ENCODE measurements at regions not wholly inside any gene's neighbourhood (a gene's known extent, or its start where the extent isn't known, plus 50 kb on each side); places are given as distances from the start of the nearest gene placed in this dataset.

GRCh38 chr9:107734256-107735013 lies 244.9 kb upstream of the KLF4 start:
- WGBS = 90% methylated on average over 9 of the region's 9 CpGs
- Histone ChIP-seq H3K9me3 (ENCODE audit: control insufficient read depth in 2 of 2, insufficient read depth in 1 of 2, low read length in 1 of 2) (no peaks in the 10 kb centered on the region), H3K4me3 (ENCODE audit: low read length in 2 of 2) (no peak overlapping the region), H3K27ac (ENCODE audit: low read depth in 1 of 2, low read length in 1 of 2) (peak overlapping the region in 1 of 2 donors; percentile 37), H3K27me3 (ENCODE audit: control insufficient read depth in 2 of 2, insufficient read depth in 1 of 2, low read length in 1 of 2) (no peaks in the 10 kb centered on the region), H3K4me1 (ENCODE audit: control insufficient read depth in 2 of 2, insufficient read depth in 2 of 2, low read length in 2 of 2) (no peaks in the 10 kb centered on the region), H3K36me3 (ENCODE audit: control insufficient read depth in 2 of 2, insufficient read depth in 2 of 2, low read length in 1 of 2) (no peaks in the 10 kb centered on the region)
- DNase-seq (ENCODE audit: low read depth in 6 of 9, low spot score in 9 of 9) = no peak

- 95% methylated on average over 5 of the region's 5 CpGs for WGBS
- Histone ChIP-seq H3K4me1 (ENCODE audit: control insufficient read depth in 2 of 2, insufficient read depth in 2 of 2, low read length in 2 of 2) (no peaks in the 10 kb centered on the region), H3K27ac (ENCODE audit: low read depth in 1 of 2, low read length in 1 of 2) (no peak overlapping the region)
Observed at GRCh38 chr9:107733523-107733894, 243.9 kb upstream of the KLF4 start.

GRCh38 chr9:107732781-107733522 lies 243.4 kb upstream of the KLF4 start:
- Histone ChIP-seq H3K4me1 (ENCODE audit: control insufficient read depth in 2 of 2, insufficient read depth in 2 of 2, low read length in 2 of 2) (no peaks in the 10 kb centered on the region), H3K4me3 (ENCODE audit: low read length in 2 of 2) (no peak overlapping the region), H3K36me3 (ENCODE audit: control insufficient read depth in 2 of 2, insufficient read depth in 2 of 2, low read length in 1 of 2) (no peaks in the 10 kb centered on the region), H3K27me3 (ENCODE audit: control insufficient read depth in 2 of 2, insufficient read depth in 1 of 2, low read length in 1 of 2) (no peaks in the 10 kb centered on the region), H3K27ac (ENCODE audit: low read depth in 1 of 2, low read length in 1 of 2) (no peak overlapping the region), H3K9me3 (ENCODE audit: control insufficient read depth in 2 of 2, insufficient read depth in 1 of 2, low read length in 1 of 2) (no peaks in the 10 kb centered on the region)
- 88% methylated on average over 8 of the region's 8 CpGs for WGBS
- no peak for DNase-seq (ENCODE audit: low read depth in 6 of 9, low spot score in 9 of 9)

More at GRCh38 chr9:107733523-107733894, 243.9 kb upstream of the KLF4 start:
- no peak overlapping the region for H3K4me3 ChIP-seq (ENCODE audit: low read length in 2 of 2)
- DNase-seq (ENCODE audit: low read depth in 6 of 9, low spot score in 9 of 9) = no peak
- no peaks in the 10 kb centered on the region for H3K36me3 ChIP-seq (ENCODE audit: control insufficient read depth in 2 of 2, insufficient read depth in 2 of 2, low read length in 1 of 2)
- no peaks in the 10 kb centered on the region for H3K9me3 ChIP-seq (ENCODE audit: control insufficient read depth in 2 of 2, insufficient read depth in 1 of 2, low read length in 1 of 2)
- no peaks in the 10 kb centered on the region for H3K27me3 ChIP-seq (ENCODE audit: control insufficient read depth in 2 of 2, insufficient read depth in 1 of 2, low read length in 1 of 2)

- H3K4me3 ChIP-seq (ENCODE audit: low read length in 2 of 2) = no peak overlapping the region
- H3K36me3 ChIP-seq (ENCODE audit: control insufficient read depth in 2 of 2, insufficient read depth in 2 of 2, low read length in 1 of 2) = no peaks in the 10 kb centered on the region
- no peaks in the 10 kb centered on the region for H3K4me1 ChIP-seq (ENCODE audit: control insufficient read depth in 2 of 2, insufficient read depth in 2 of 2, low read length in 2 of 2)
- no peaks in the 10 kb centered on the region for H3K9me3 ChIP-seq (ENCODE audit: control insufficient read depth in 2 of 2, insufficient read depth in 1 of 2, low read length in 1 of 2)
- H3K27me3 ChIP-seq (ENCODE audit: control insufficient read depth in 2 of 2, insufficient read depth in 1 of 2, low read length in 1 of 2) = no peaks in the 10 kb centered on the region
- DNase-seq (ENCODE audit: low read depth in 6 of 9, low spot score in 9 of 9) = no peak
- no peak overlapping the region for H3K27ac ChIP-seq (ENCODE audit: low read depth in 1 of 2, low read length in 1 of 2)
- WGBS = 94% methylated on average over 6 of the region's 6 CpGs
Observed at GRCh38 chr9:107731115-107731762, 241.7 kb upstream of the KLF4 start.

- no peaks in the 10 kb centered on the region for H3K4me1 ChIP-seq (ENCODE audit: control insufficient read depth in 2 of 2, insufficient read depth in 2 of 2, low read length in 2 of 2)
- no peak overlapping the region for H3K4me3 ChIP-seq (ENCODE audit: low read length in 2 of 2)
- no peaks in the 10 kb centered on the region for H3K27me3 ChIP-seq (ENCODE audit: control insufficient read depth in 2 of 2, insufficient read depth in 1 of 2, low read length in 1 of 2)
- H3K27ac ChIP-seq (ENCODE audit: low read depth in 1 of 2, low read length in 1 of 2) = no peak overlapping the region
- 97% methylated on average over 1 of the region's 1 CpG for WGBS
- H3K36me3 ChIP-seq (ENCODE audit: control insufficient read depth in 2 of 2, insufficient read depth in 2 of 2, low read length in 1 of 2) = no peaks in the 10 kb centered on the region
- H3K9me3 ChIP-seq (ENCODE audit: control insufficient read depth in 2 of 2, insufficient read depth in 1 of 2, low read length in 1 of 2) = no peaks in the 10 kb centered on the region
- DNase-seq (ENCODE audit: low read depth in 6 of 9, low spot score in 9 of 9) = no peak
Observed at GRCh38 chr9:107730666-107731065, 241.1 kb upstream of the KLF4 start.

GRCh38 chr9:107727086-107727780 lies 237.7 kb upstream of the KLF4 start:
- DNase-seq (ENCODE audit: low read depth in 6 of 9, low spot score in 9 of 9) = no peak
- H3K9me3 ChIP-seq (ENCODE audit: control insufficient read depth in 2 of 2, insufficient read depth in 1 of 2, low read length in 1 of 2) = no peaks in the 10 kb centered on the region
- no peak overlapping the region for H3K4me3 ChIP-seq (ENCODE audit: low read length in 2 of 2)
- no peak overlapping the region for H3K27ac ChIP-seq (ENCODE audit: low read depth in 1 of 2, low read length in 1 of 2)
- WGBS = 89% methylated on average over 5 of the region's 5 CpGs
- H3K4me1 ChIP-seq (ENCODE audit: control insufficient read depth in 2 of 2, insufficient read depth in 2 of 2, low read length in 2 of 2) = no peaks in the 10 kb centered on the region
- H3K27me3 ChIP-seq (ENCODE audit: control insufficient read depth in 2 of 2, insufficient read depth in 1 of 2, low read length in 1 of 2) = no peaks in the 10 kb centered on the region
- no peaks in the 10 kb centered on the region for H3K36me3 ChIP-seq (ENCODE audit: control insufficient read depth in 2 of 2, insufficient read depth in 2 of 2, low read length in 1 of 2)

- no peaks in the 10 kb centered on the region for H3K9me3 ChIP-seq (ENCODE audit: control insufficient read depth in 2 of 2, insufficient read depth in 1 of 2, low read length in 1 of 2)
- H3K27ac ChIP-seq (ENCODE audit: low read depth in 1 of 2, low read length in 1 of 2) = no peak overlapping the region
- no peaks in the 10 kb centered on the region for H3K4me1 ChIP-seq (ENCODE audit: control insufficient read depth in 2 of 2, insufficient read depth in 2 of 2, low read length in 2 of 2)
- no peaks in the 10 kb centered on the region for H3K27me3 ChIP-seq (ENCODE audit: control insufficient read depth in 2 of 2, insufficient read depth in 1 of 2, low read length in 1 of 2)
- 93% methylated on average over 4 of the region's 4 CpGs for WGBS
- H3K36me3 ChIP-seq (ENCODE audit: control insufficient read depth in 2 of 2, insufficient read depth in 2 of 2, low read length in 1 of 2) = no peaks in the 10 kb centered on the region
- no peak for DNase-seq (ENCODE audit: low read depth in 6 of 9, low spot score in 9 of 9)
- no peak overlapping the region for H3K4me3 ChIP-seq (ENCODE audit: low read length in 2 of 2)
Observed at GRCh38 chr9:107723015-107723414, 233.4 kb upstream of the KLF4 start.

GRCh38 chr9:107721705-107722245 lies 232.2 kb upstream of the KLF4 start:
- H3K27me3 ChIP-seq (ENCODE audit: control insufficient read depth in 2 of 2, insufficient read depth in 1 of 2, low read length in 1 of 2) = no peaks in the 10 kb centered on the region
- no peaks in the 10 kb centered on the region for H3K4me1 ChIP-seq (ENCODE audit: control insufficient read depth in 2 of 2, insufficient read depth in 2 of 2, low read length in 2 of 2)
- DNase-seq (ENCODE audit: low read depth in 6 of 9, low spot score in 9 of 9) = no peak
- H3K36me3 ChIP-seq (ENCODE audit: control insufficient read depth in 2 of 2, insufficient read depth in 2 of 2, low read length in 1 of 2) = no peaks in the 10 kb centered on the region
- H3K27ac ChIP-seq (ENCODE audit: low read depth in 1 of 2, low read length in 1 of 2) = no peak overlapping the region
- H3K9me3 ChIP-seq (ENCODE audit: control insufficient read depth in 2 of 2, insufficient read depth in 1 of 2, low read length in 1 of 2) = no peaks in the 10 kb centered on the region
- no peak overlapping the region for H3K4me3 ChIP-seq (ENCODE audit: low read length in 2 of 2)
- WGBS = 70% methylated on average over 5 of the region's 5 CpGs
